SKM-1 treated with dmso at 0.1 percent for 144 hours (cell line): ENCODE measurements at regions not wholly inside any gene's neighbourhood (a gene's known extent, or its start where the extent isn't known, plus 50 kb on each side); places are given as distances from the start of the nearest gene placed in this dataset.

Experiments used
- DNase-seq: peaks from one replicate; lab custom pipeline; 2025; ENCODE audit not compliant: unreplicated experiment; lab: John Stamatoyannopoulos, UW

GRCh38 chr22:27477171-27477570 lies 324.4 kb downstream of the MN1 start:
- DNase-seq: no peak

DNA sequence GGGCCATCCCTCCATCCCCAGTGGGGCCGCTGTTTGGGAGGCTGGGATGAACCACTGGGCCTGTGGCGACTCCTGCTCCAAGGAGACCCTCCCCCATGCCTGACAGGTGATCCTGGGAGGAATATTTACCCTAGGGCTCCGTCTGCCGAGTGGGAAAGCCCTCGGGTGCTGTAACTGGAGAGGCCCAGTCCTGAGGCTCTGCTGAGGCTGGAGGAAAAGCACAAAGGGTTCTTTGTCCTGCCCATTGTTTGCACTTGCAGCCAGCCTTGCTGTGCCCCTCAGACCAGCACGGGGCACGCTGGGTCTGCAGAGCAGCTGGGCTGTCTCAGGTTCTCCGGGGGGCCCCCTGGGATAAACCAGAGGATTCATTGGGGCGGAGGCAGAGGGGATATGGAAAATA lies 321.1 kb downstream of the MN1 start:
- no peak for DNase-seq

DNA sequence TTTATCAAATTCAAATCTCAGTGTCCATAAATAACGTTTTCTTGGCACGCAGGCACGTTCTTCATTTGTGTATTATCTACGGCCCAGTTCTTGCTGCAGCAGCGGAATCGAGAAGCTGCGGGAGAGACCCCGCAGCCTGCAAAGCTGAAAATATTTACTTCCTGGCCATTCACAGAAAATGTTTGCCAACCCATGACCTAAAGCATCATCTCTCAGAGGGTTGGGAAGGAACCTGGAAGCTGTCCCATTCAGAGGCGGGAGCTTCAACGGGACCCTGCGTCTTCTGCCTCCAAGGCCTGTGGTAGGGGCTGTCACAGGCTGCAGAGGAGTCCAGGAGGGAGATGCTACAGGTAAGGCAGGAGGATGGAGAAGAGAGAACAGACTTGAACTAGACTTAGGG lies 319.2 kb downstream of the MN1 start:
- no peak for DNase-seq

GRCh38 chr22:27483095-27483785 lies 318.3 kb downstream of the MN1 start:
- DNase-seq: no peak

DNA sequence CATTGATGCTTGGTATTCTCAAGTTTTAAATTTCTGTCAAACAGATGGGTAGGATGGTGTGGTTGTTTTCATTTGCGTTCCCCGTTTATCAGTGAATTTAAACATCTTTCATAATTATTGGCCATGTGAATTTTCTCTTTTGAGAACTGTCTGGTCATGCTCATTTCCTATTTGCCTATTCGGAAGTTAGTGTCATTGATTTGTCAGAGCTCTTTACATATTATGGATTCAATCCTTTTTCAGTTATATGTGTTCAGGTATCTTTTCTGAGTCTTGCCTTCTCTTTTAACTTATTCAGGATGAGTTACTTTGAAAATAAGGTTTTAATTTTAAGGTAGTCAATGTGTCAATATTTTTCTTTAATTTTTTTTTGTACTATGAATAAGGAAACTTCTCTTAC lies 315.7 kb downstream of the MN1 start:
- DNase-seq: no peak

DNA sequence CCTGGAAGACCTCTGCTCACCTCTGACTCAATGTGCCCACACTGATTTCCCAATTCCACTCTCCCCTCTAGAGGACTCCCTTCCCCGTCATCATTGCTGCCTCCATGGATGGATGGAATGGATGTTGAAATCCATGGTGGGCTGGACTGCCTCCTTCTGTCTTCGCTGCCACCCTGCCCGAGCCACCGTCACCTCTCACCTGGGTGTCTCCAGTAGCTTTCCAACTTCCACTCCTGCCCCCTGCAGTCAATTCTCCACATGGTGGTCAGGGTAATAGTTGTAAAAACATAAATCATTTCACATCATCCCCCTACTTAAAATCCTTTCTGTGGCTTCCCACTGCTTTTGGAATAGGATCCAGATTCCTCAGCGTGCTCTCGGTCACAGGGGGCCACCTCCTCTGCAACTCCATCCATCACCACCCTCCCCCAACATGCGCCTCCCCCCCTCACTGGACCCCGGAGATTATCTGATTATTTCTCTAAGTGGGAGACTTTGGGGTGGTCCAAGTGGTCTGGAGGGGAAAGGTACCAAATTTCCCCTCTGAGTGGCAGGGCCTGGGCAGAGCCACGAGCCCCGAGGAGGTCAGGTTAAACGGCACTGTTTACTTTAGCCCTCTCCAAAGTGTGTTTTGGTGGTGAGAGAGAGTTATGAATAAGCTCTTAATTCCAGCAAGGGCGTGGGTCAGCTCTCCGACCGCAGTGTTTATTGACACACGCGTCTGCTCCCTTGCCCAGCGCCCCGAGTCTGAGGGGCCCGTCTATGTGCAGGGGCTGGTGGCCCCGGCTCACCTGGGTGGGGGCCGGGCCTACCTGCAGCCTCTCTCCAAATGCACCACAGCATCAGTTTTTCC lies 313.7 kb downstream of the MN1 start:
- no peak for DNase-seq

DNA sequence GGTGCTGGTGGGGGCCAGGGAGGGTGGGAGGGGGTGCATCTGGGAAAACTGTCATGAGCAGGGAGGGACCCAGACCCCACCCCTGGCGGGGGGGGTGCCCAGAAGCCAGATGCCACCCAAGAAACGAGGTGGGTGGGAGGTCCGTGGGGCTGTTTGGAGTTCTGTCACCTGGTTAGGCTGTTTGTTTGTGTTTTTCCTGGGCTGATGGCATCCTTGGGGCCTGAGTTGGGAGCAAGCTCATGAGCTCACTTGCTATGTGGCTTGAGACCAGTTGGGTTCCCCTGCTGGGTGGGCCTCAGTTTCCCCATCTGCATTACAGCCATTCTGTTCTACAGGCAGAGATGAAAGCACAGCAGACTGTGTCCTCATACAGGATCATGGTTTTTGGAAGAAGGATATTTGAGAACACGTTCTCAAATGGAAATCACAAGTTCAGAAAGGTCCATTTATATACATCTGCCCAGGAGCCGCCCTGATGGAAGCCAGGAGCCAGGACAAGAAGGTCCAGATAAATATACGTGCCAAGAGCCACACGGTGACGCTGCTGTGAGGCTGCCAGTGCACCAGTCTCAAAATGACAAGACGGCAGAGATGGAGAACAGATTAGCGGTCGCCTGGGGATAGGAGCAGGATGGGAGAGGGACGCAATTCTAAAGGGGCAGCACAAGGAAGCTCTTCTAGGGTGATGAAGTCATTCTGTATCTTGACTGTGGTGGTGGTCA lies 312.9 kb downstream of the MN1 start:
- DNase-seq: no peak

DNA sequence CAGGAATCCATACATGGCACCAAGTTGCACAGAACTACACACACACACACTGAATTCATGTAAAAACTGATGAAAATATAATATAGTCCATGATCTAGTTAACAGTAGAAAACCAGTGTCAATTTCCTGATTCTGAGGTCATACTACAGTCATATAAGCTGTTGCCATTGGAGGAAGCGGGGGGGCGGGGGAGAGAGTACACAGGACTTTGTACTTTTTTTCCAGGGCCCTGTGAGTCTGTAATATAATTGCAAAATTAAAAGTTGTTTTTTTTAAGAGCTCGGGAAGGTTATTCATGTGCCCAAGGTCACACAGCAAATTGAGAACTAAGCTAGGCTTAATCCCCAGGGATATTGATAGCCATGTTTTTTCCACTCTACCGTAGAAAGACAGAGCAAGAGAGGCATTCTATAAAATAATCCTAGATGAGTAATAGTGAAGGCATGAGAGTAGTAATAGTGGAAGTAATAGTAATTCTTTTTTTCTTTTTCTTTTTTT lies 312.3 kb downstream of the MN1 start:
- DNase-seq: no peak

DNA sequence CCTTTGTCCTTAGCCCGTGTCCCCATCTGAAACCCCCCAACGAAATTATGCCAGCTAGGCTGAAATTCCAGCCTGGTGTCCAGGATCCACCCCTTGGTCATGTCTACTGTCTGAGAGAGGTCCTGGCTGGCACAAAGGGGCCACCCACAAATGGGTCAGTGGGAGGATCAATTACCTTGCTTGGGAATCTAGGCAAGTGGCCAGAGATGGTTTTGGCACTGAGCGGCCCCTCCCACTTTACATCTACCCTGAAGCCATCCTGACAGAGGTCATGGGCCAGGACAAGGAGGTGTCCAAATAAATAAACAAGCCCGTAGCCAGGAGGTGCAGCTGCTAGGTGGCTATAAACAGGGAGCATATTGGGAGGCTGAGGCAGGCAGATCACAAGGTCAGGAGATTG lies 311.5 kb downstream of the MN1 start:
- DNase-seq: no peak

- DNase-seq: no peak
Measured at GRCh38 chr22:27491888-27492287, 309.7 kb downstream of the MN1 start.

- no peak for DNase-seq
Measured at GRCh38 chr22:27492566-27493201, 308.9 kb downstream of the MN1 start.

DNA sequence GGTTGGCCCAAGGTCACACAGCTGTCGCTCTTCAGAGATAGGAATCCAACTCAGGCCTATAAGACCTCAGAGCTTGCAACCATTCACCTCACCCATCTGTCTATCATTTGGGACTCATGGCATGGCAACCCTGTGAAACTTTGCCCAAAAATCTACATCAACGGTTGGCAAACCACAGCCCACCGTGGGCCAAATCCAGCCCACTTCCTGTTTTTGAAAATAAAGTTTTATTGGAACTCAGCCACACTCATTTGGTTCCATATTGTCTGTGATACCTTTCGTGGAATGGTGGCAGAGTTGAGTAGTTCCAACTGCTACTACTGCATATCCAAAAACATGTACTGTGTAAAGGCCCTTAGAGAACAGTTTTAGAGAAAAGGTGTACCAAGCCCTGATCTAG lies 307.8 kb downstream of the MN1 start:
- DNase-seq: no peak

- DNase-seq: no peak
Measured at GRCh38 chr22:27494785-27495184, 306.8 kb downstream of the MN1 start.

GRCh38 chr22:27495325-27495724 lies 306.2 kb downstream of the MN1 start:
- DNase-seq: no peak

DNA sequence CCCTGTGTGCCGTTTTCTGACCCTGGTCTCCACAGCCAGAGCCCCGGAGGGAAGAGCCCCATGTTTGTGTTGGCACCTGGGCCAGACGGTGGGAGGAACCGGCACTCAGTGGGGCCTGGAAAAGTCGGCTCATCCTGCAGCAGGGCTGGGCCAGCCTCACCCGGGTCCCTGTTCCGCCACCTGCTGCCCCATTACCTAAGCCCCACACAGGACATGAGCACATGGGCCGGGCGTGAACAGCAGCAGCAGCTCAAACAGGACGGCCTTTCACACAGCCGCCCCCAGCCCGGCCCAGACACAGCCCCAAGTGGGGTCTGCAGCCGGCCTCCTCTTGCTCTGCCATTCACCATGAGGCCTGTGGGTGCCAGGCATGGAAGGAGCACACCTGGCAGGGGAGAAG lies 302.4 kb downstream of the MN1 start:
- DNase-seq: no peak

GRCh38 chr22:27501191-27501936 lies 300.2 kb downstream of the MN1 start:
- no peak for DNase-seq

- no peak for DNase-seq
Measured at GRCh38 chr22:27502327-27502726, 299.2 kb downstream of the MN1 start.

DNA sequence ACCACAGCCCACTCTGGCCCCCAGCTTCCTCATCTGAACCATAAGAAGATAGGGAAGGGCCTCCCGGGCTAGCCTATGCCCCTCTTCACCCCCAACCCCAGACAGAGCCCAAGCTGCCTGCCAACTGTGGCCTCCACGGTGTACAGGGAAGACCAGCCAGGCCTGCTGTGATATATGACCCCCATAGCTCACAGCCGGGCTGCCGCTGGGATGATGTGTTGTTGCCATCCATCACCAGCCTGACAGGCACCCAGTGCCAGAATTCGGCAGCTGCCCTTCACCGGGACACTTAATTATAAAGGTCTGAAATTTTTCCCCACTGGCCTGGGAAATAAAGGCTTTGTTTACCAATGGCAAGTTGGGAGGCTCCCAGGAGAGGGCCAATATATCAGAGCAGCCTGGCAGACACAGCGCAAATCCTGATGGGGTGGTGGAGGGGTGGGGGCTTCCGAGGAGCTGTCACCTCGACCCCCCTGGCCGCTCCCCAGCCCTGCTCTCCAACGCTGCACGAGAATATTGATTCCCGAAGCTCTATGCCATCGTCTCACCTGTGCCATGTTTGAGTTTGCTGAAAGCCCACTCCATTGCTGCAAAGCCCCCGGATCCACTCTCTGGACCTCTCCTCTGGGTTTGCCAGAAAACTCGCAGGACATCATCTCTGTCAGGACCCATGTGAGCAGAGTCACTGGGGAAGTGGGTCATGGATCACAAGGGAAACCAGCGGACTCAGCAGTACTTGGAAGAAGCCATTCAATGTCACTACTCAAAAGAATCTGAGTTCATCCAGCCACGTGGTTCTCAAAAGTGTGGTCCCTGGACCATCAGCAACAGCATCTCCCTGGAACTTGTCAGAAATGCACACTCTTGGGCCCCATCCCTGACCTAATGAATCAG lies 296.9 kb downstream of the MN1 start:
- no peak for DNase-seq

- DNase-seq: no peak
Measured at GRCh38 chr22:27507111-27507611, 294.4 kb downstream of the MN1 start.
